ENCODE measurements at regions not wholly inside any gene's neighbourhood (a gene's known extent, or its start where the extent isn't known, plus 50 kb on each side); places are given as distances from the start of the nearest gene placed in this dataset.

GRCh38 chr5:168056499-168057182 lies 234.8 kb upstream of the WWC1 start:
- no peak for TF ChIP-seq CTCF (IDR thresholded peaks at IDR 0.05; ENCODE audit: low read depth, low read length)
- TF ChIP-seq MAX (IDR thresholded peaks at IDR 0.05; ENCODE audit: low read depth, low read length), result no peak
- TF ChIP-seq POLR2A (IDR thresholded peaks at IDR 0.05; ENCODE audit: extremely low read depth, insufficient read length), result no peak
- TF ChIP-seq MYC (IDR thresholded peaks at IDR 0.05; ENCODE audit: low read depth, low read length), result no peak

Data from NB4 (cell line).